Choroid plexus epithelial cell (primary cell): ENCODE measurements at regions not wholly inside any gene's neighbourhood (a gene's known extent, or its start where the extent isn't known, plus 50 kb on each side); places are given as distances from the start of the nearest gene placed in this dataset.
A peak's percentile ranks its signal among the peaks of the same experiment; 100 is the strongest.

Source experiments
- DNase-seq: peaks from one replicate; pipeline ENCODE4 v3.0.0-alpha.2; 2010; ENCODE audit warnings: low read depth
- H3K4me3 ChIP-seq: 2 replicates; pipeline ENCODE4 v1.5.1; 2011; ENCODE audit warnings: low read depth, mild to moderate bottlenecking, control low read depth, low read length, moderate library complexity
- CTCF ChIP-seq: conservative IDR thresholded peaks from 2 replicates; pipeline ENCODE4 v1.5.1; 2011; ENCODE audit warnings: low read depth, mild to moderate bottlenecking, control low read depth, inconsistent platforms, low read length, moderate library complexity

- DNase-seq = no peak
- H3K4me3 ChIP-seq = no peak overlapping the region
- no peak for TF ChIP-seq CTCF
Measured at GRCh38 chr2:145290986-145291385, 771.1 kb upstream of the ZEB2 start.

- no peak for DNase-seq
- no peak for TF ChIP-seq CTCF
- H3K4me3 ChIP-seq = no peak overlapping the region
Measured at GRCh38 chr2:145289946-145290345, 770.0 kb upstream of the ZEB2 start.

- no peak for TF ChIP-seq CTCF
- H3K4me3 ChIP-seq = no peak overlapping the region
- no peak for DNase-seq
Measured at GRCh38 chr2:145288650-145289496, 769.0 kb upstream of the ZEB2 start.

- DNase-seq = peak; percentile 8
- TF ChIP-seq CTCF = no peak
Measured at GRCh38 chr2:145287736-145288135, 767.8 kb upstream of the ZEB2 start.

GRCh38 chr2:145286716-145287275, 766.9 kb upstream of the ZEB2 start:
- TF ChIP-seq CTCF = no peak
- DNase-seq = no peak
- H3K4me3 ChIP-seq = no peak overlapping the region

More at GRCh38 chr2:145287736-145288135, 767.8 kb upstream of the ZEB2 start:
- no peak overlapping the region for H3K4me3 ChIP-seq

- no peak for DNase-seq
- H3K4me3 ChIP-seq = no peak overlapping the region
- no peak for TF ChIP-seq CTCF
Measured at GRCh38 chr2:145284551-145284950, 764.6 kb upstream of the ZEB2 start.

- DNase-seq = no peak
- no peak for TF ChIP-seq CTCF
- no peak overlapping the region for H3K4me3 ChIP-seq
Measured at GRCh38 chr2:145283131-145283530, 763.2 kb upstream of the ZEB2 start.
